ENCODE measurements at regions not wholly inside any gene's neighbourhood (a gene's known extent, or its start where the extent isn't known, plus 50 kb on each side); places are given as distances from the start of the nearest gene placed in this dataset.
"Not testable (repeated sequence)": the region's sequence is repeated elsewhere in the genome, so short reads cannot be mapped to it uniquely, and the experiment has no call there.

GRCh38 chr16:7914748-7915147 is 582.1 kb downstream of the RBFOX1 start:
- Histone ChIP-seq H3K4me3 (ENCODE audit: low read depth, low read length) (no peak overlapping the region), H3K27ac (ENCODE audit: low read depth, low read length) (no peak overlapping the region), H3K4me1 (ENCODE audit: control insufficient read depth, insufficient read depth, low read length) (no peaks in the 10 kb centered on the region), H3K36me3 (ENCODE audit: control insufficient read depth, insufficient read depth, low read length) (no peaks in the 10 kb centered on the region), H3K27me3 (ENCODE audit: control insufficient read depth, insufficient read depth, low read length) (no peaks in the 10 kb centered on the region), H3K9me3 (ENCODE audit: control insufficient read depth, insufficient read depth, low read length) (no peaks in the 10 kb centered on the region)
- no peak for DNase-seq (ENCODE audit: low read depth in 4 of 6, low spot score in 6 of 6)

- WGBS (ENCODE audit: insufficient coverage): no CpG with 5 or more reads among the region's 3 CpGs
- Histone ChIP-seq H3K9me3 (ENCODE audit: control insufficient read depth, insufficient read depth, low read length) (no peaks in the 10 kb centered on the region), H3K4me3 (ENCODE audit: low read depth, low read length) (no peak overlapping the region), H3K27me3 (ENCODE audit: control insufficient read depth, insufficient read depth, low read length) (no peaks in the 10 kb centered on the region), H3K36me3 (ENCODE audit: control insufficient read depth, insufficient read depth, low read length) (no peaks in the 10 kb centered on the region), H3K27ac (ENCODE audit: low read depth, low read length) (no peak overlapping the region), H3K4me1 (ENCODE audit: control insufficient read depth, insufficient read depth, low read length) (no peaks in the 10 kb centered on the region)
- DNase-seq (ENCODE audit: low read depth in 4 of 6, low spot score in 6 of 6): peak in 1 of 6 donors; percentile 83
Measured at GRCh38 chr16:7912132-7912531, 579.5 kb downstream of the RBFOX1 start.

DNA sequence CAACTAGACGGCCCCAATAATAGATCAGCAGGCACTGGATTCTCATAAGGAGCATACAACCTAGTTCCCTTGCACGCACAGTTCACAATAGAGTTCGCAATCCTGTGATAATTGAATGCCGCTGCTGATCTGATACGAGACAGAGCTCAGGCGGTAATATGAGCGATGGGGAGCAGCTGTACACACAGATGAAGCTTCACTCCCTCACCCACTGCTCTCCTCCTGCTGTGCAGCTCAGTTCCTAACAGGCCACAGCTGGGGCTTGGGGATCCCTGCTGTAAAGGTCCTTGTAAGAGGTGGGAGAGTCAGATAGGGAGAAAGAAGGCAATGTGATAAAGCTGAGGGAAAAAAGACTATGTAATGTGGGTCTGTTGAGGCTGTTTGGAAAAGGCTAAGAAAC is 577.5 kb downstream of the RBFOX1 start:
- Histone ChIP-seq H3K27ac (ENCODE audit: low read depth, low read length) (no peak overlapping the region), H3K4me3 (ENCODE audit: low read depth, low read length) (no peak overlapping the region), H3K27me3 (ENCODE audit: control insufficient read depth, insufficient read depth, low read length) (no peaks in the 10 kb centered on the region), H3K4me1 (ENCODE audit: control insufficient read depth, insufficient read depth, low read length) (no peaks in the 10 kb centered on the region), H3K9me3 (ENCODE audit: control insufficient read depth, insufficient read depth, low read length) (no peaks in the 10 kb centered on the region), H3K36me3 (ENCODE audit: control insufficient read depth, insufficient read depth, low read length) (no peaks in the 10 kb centered on the region)
- WGBS (ENCODE audit: insufficient coverage): 59% methylated on average over 3 of the region's 7 CpGs
- DNase-seq (ENCODE audit: low read depth in 4 of 6, low spot score in 6 of 6): no peak

GRCh38 chr16:7888411-7888810 is 555.8 kb downstream of the RBFOX1 start:
- DNase-seq (ENCODE audit: low read depth in 4 of 6, low spot score in 6 of 6): peak in 3 of 6 donors; percentile 19 to 69 (median 68)
- no CpG with 5 or more reads among the region's 1 CpG for WGBS (ENCODE audit: insufficient coverage)
- Histone ChIP-seq H3K27me3 (ENCODE audit: control insufficient read depth, insufficient read depth, low read length) (no peaks in the 10 kb centered on the region), H3K9me3 (ENCODE audit: control insufficient read depth, insufficient read depth, low read length) (no peaks in the 10 kb centered on the region), H3K4me3 (ENCODE audit: low read depth, low read length) (no peak overlapping the region), H3K27ac (ENCODE audit: low read depth, low read length) (no peak overlapping the region), H3K4me1 (ENCODE audit: control insufficient read depth, insufficient read depth, low read length) (peaks cover 3% of the 10 kb centered on the region), H3K36me3 (ENCODE audit: control insufficient read depth, insufficient read depth, low read length) (no peaks in the 10 kb centered on the region)

- Histone ChIP-seq H3K27ac (ENCODE audit: low read depth, low read length) (no peak overlapping the region), H3K36me3 (ENCODE audit: control insufficient read depth, insufficient read depth, low read length) (no peaks in the 10 kb centered on the region), H3K4me1 (ENCODE audit: control insufficient read depth, insufficient read depth, low read length) (peaks cover 3% of the 10 kb centered on the region), H3K9me3 (ENCODE audit: control insufficient read depth, insufficient read depth, low read length) (no peaks in the 10 kb centered on the region), H3K4me3 (ENCODE audit: low read depth, low read length) (no peak overlapping the region), H3K27me3 (ENCODE audit: control insufficient read depth, insufficient read depth, low read length) (no peaks in the 10 kb centered on the region)
- WGBS (ENCODE audit: insufficient coverage): 5% methylated on average over 2 of the region's 2 CpGs
- DNase-seq (ENCODE audit: low read depth in 4 of 6, low spot score in 6 of 6): peak in 3 of 6 donors; percentile 10 to 63 (median 34)
Measured at GRCh38 chr16:7887316-7887715, 554.7 kb downstream of the RBFOX1 start.

DNA sequence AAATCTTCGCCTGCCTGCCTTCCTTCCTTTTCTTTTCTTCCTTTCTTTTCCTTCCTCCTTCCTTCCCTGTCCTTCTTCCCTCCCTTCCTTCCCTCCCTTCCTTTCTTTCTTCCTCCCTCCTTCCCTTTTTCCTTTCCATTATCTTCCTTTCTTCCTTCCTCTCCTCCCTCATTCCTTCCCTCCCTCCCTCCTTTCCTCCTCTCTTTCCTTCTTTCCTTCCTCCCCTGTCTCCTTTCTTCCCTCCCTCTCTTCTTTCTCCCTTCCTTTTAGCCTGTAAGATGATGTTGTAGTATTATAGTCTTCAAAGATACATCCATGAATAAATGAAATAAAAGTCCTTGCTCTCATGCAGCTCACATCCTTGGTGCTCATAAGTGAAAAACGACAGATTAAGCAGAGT is 539.3 kb downstream of the RBFOX1 start:
- no peak for DNase-seq (ENCODE audit: low read depth in 4 of 6, low spot score in 6 of 6)
- H3K27me3 ChIP-seq (ENCODE audit: control insufficient read depth, insufficient read depth, low read length): no peaks in the 10 kb centered on the region
- H3K9me3 ChIP-seq (ENCODE audit: control insufficient read depth, insufficient read depth, low read length): no peaks in the 10 kb centered on the region
- H3K4me1 ChIP-seq (ENCODE audit: control insufficient read depth, insufficient read depth, low read length): no peaks in the 10 kb centered on the region
- no peaks in the 10 kb centered on the region for H3K36me3 ChIP-seq (ENCODE audit: control insufficient read depth, insufficient read depth, low read length)
- H3K27ac ChIP-seq (ENCODE audit: low read depth, low read length): no peak overlapping the region
- no peak overlapping the region for H3K4me3 ChIP-seq (ENCODE audit: low read depth, low read length)
- WGBS (ENCODE audit: insufficient coverage): 92% methylated on average over 2 of the region's 2 CpGs

- no peaks in the 10 kb centered on the region for H3K36me3 ChIP-seq (ENCODE audit: control insufficient read depth, insufficient read depth, low read length)
- H3K27me3 ChIP-seq (ENCODE audit: control insufficient read depth, insufficient read depth, low read length): no peaks in the 10 kb centered on the region
- 76% methylated on average over 6 of the region's 9 CpGs for WGBS (ENCODE audit: insufficient coverage)
- H3K4me3 ChIP-seq (ENCODE audit: low read depth, low read length): no peak overlapping the region
- no peaks in the 10 kb centered on the region for H3K4me1 ChIP-seq (ENCODE audit: control insufficient read depth, insufficient read depth, low read length)
- H3K9me3 ChIP-seq (ENCODE audit: control insufficient read depth, insufficient read depth, low read length): no peaks in the 10 kb centered on the region
- DNase-seq (ENCODE audit: low read depth in 4 of 6, low spot score in 6 of 6): no peak
- H3K27ac ChIP-seq (ENCODE audit: low read depth, low read length): no peak overlapping the region
Measured at GRCh38 chr16:7871371-7871770, 538.7 kb downstream of the RBFOX1 start.

- Histone ChIP-seq H3K4me3 (ENCODE audit: low read depth, low read length) (no peak overlapping the region), H3K36me3 (ENCODE audit: control insufficient read depth, insufficient read depth, low read length) (no peaks in the 10 kb centered on the region), H3K27me3 (ENCODE audit: control insufficient read depth, insufficient read depth, low read length) (no peaks in the 10 kb centered on the region), H3K4me1 (ENCODE audit: control insufficient read depth, insufficient read depth, low read length) (no peaks in the 10 kb centered on the region), H3K27ac (ENCODE audit: low read depth, low read length) (no peak overlapping the region), H3K9me3 (ENCODE audit: control insufficient read depth, insufficient read depth, low read length) (no peaks in the 10 kb centered on the region)
- DNase-seq (ENCODE audit: low read depth in 4 of 6, low spot score in 6 of 6): no peak
- WGBS (ENCODE audit: insufficient coverage): no CpG with 5 or more reads among the region's 1 CpG
Measured at GRCh38 chr16:7867831-7868230, 535.2 kb downstream of the RBFOX1 start.

DNA sequence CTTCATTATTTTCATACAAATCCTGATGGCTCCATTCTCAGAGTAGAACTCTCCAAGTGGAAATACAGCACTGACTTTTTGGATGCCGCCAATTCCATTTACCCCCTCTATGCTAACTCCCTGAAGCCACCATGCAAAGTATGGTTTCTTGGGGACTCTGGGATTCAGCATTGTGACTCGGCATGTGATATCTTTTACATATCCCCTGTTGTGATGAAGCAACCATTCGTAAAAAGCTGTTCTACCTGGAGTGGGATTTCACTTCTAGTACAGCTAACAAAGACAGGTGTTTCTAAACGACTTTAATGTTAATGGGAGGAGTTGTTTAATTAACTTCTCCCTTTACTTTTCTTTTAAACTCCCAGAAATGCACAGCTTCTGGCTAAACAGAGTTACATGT is 533.5 kb downstream of the RBFOX1 start:
- Histone ChIP-seq H3K4me3 (ENCODE audit: low read depth, low read length) (no peak overlapping the region), H3K27me3 (ENCODE audit: control insufficient read depth, insufficient read depth, low read length) (no peaks in the 10 kb centered on the region), H3K4me1 (ENCODE audit: control insufficient read depth, insufficient read depth, low read length) (no peaks in the 10 kb centered on the region), H3K27ac (ENCODE audit: low read depth, low read length) (no peak overlapping the region), H3K9me3 (ENCODE audit: control insufficient read depth, insufficient read depth, low read length) (no peaks in the 10 kb centered on the region), H3K36me3 (ENCODE audit: control insufficient read depth, insufficient read depth, low read length) (no peaks in the 10 kb centered on the region)
- WGBS (ENCODE audit: insufficient coverage): 0% methylated on average over 1 of the region's 4 CpGs
- peak in 1 of 6 donors; percentile 86 for DNase-seq (ENCODE audit: low read depth in 4 of 6, low spot score in 6 of 6)

DNA sequence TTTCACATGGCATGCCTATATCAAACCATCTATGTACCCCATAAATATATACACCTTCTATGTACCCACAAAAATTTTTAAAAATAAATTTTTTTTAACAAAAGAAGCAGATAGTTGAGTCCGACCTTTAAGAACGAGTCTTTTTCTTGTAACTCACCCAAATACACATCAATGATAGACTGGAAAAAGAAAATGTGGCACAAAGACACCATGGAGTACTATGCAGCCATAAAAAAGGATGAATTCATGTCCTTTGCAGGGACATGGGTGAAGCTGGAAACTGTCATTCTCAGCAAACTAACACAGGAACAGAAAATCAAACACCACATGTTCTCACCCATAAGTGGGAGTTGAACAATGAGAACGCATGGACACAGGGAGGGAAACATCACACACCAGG is 532.7 kb downstream of the RBFOX1 start:
- not testable (repeated sequence) for H3K27ac ChIP-seq (ENCODE audit: low read depth, low read length); H3K4me3 ChIP-seq (ENCODE audit: low read depth, low read length); H3K9me3 ChIP-seq (ENCODE audit: control insufficient read depth, insufficient read depth, low read length); H3K36me3 ChIP-seq (ENCODE audit: control insufficient read depth, insufficient read depth, low read length); H3K4me1 ChIP-seq (ENCODE audit: control insufficient read depth, insufficient read depth, low read length); H3K27me3 ChIP-seq (ENCODE audit: control insufficient read depth, insufficient read depth, low read length); DNase-seq (ENCODE audit: low read depth in 4 of 6, low spot score in 6 of 6)
- WGBS (ENCODE audit: insufficient coverage): no CpG with 5 or more reads among the region's 3 CpGs

All from spinal cord (tissue), 9 donors.